GM23338 (cell line): ENCODE measurements at regions not wholly inside any gene's neighbourhood (a gene's known extent, or its start where the extent isn't known, plus 50 kb on each side); places are given as distances from the start of the nearest gene placed in this dataset.

Experiments
- ATAC-seq: fragments of 200-7000 bp; cut with Tn5 transposase; 3 replicates; pipeline ENCODE4 v1.9.1; 2020
- DNase-seq: peaks from one replicate; pipeline ENCODE4 v3.0.0-alpha.2; 2015; ENCODE audit warnings: low spot score
- H2AFZ ChIP-seq: fragments of 200-600 bp; sonication (generic); 2 replicates; pipeline ENCODE4 v1.8.0; 2016; ENCODE audit warnings: antibody characterized with exemption, mild to moderate bottlenecking, moderate library complexity
- H3F3A ChIP-seq: fragments of 200-600 bp; sonication (generic); replicated peaks from 2 replicates; pipeline ENCODE4 v1.8.0; 2017; ENCODE audit warnings: antibody characterized with exemption, mixed run types, low read depth
- H3K27ac ChIP-seq: fragments of 200-600 bp; sonication (generic); 2 replicates; pipeline ENCODE4 v1.6.1; 2016; ENCODE audit warnings: low read depth
- H3K27me3 ChIP-seq: fragments of 200-600 bp; sonication (generic); 2 replicates; pipeline ENCODE4 v1.8.0; 2016; ENCODE audit warnings: mild to moderate bottlenecking, mixed run types, moderate library complexity; ENCODE audit not compliant: insufficient read depth
- H3K36me3 ChIP-seq: fragments of 200-600 bp; sonication (generic); 2 replicates; pipeline ENCODE4 v1.8.0; 2016; ENCODE audit warnings: mild to moderate bottlenecking; ENCODE audit not compliant: insufficient read depth
- H3K4me1 ChIP-seq: fragments of 200-600 bp; sonication (generic); 2 replicates; pipeline ENCODE4 v1.8.0; 2016; ENCODE audit warnings: mild to moderate bottlenecking, moderate library complexity; ENCODE audit not compliant: insufficient read depth
- H3K4me2 ChIP-seq: fragments of 200-600 bp; sonication (generic); 2 replicates; pipeline ENCODE4 v1.7.1; 2017; ENCODE audit warnings: mixed run types
- H3K4me3 ChIP-seq: fragments of 200-600 bp; sonication (generic); 2 replicates; pipeline ENCODE4 v1.6.1; 2016; ENCODE audit warnings: mixed run types
- H3K79me2 ChIP-seq: fragments of 200-600 bp; sonication (generic); replicated peaks from 2 replicates; pipeline ENCODE4 v1.8.0; 2017; ENCODE audit warnings: mild to moderate bottlenecking; ENCODE audit not compliant: insufficient read depth
- H3K9me2 ChIP-seq: fragments of 200-600 bp; sonication (generic); 2 replicates; pipeline ENCODE4 v1.8.0; 2017; ENCODE audit not compliant: insufficient read depth
- H4K20me1 ChIP-seq: fragments of 200-600 bp; sonication (generic); replicated peaks from 2 replicates; pipeline ENCODE4 v1.8.0; 2017; ENCODE audit warnings: mild to moderate bottlenecking; ENCODE audit not compliant: insufficient read depth
- H3K27ac Mint-ChIP-seq: 2 replicates; pipeline ENCODE4 v1.8.0; 2020; ENCODE audit warnings: inconsistent platforms, mild to moderate bottlenecking, moderate library complexity, mixed read lengths
- H3K27me3 Mint-ChIP-seq: 3 replicates; pipeline ENCODE4 v1.8.0; 2022; ENCODE audit warnings: low read depth, mild to moderate bottlenecking, moderate library complexity, mixed read lengths, inconsistent platforms; ENCODE audit not compliant: insufficient read depth, poor library complexity
- H3K36me3 Mint-ChIP-seq: 3 replicates; pipeline ENCODE4 v1.8.0; 2021; ENCODE audit warnings: low read depth, mild to moderate bottlenecking, inconsistent platforms, moderate library complexity, mixed read lengths
- H3K4me1 Mint-ChIP-seq: 3 replicates; pipeline ENCODE4 v1.8.0; 2020; ENCODE audit warnings: mild to moderate bottlenecking, inconsistent platforms, mixed read lengths
- H3K4me3 Mint-ChIP-seq: 3 replicates; pipeline ENCODE4 v1.8.0; 2021; ENCODE audit warnings: moderate library complexity, mild to moderate bottlenecking, inconsistent platforms, mixed read lengths
- H3K9me3 Mint-ChIP-seq: 3 replicates; pipeline ENCODE4 v1.8.0; 2020; ENCODE audit warnings: moderate library complexity, mild to moderate bottlenecking, inconsistent platforms, mixed read lengths
- CREB1 ChIP-seq: fragments of 250-450 bp; sonication (Bioruptor Pico); IDR thresholded peaks from 2 replicates; pipeline ENCODE4 v1.5.0; 2020; ENCODE audit warnings: low read depth, mild to moderate bottlenecking, moderate library complexity
- EZH2 ChIP-seq: fragments of 200-600 bp; sonication (generic); IDR thresholded peaks from one replicate; pipeline ENCODE4 v1.8.0; 2017; ENCODE audit warnings: antibody characterized with exemption, mild to moderate bottlenecking, low read depth; ENCODE audit not compliant: unreplicated experiment
- JUNB ChIP-seq: IDR thresholded peaks from one replicate; pipeline ENCODE4 v1.6.1; 2016; ENCODE audit warnings: antibody characterized with exemption; ENCODE audit not compliant: unreplicated experiment
- NANOG ChIP-seq: IDR thresholded peaks from 2 replicates; pipeline ENCODE4 v1.6.1; 2016; ENCODE audit warnings: antibody characterized with exemption, borderline replicate concordance
- POLR2AphosphoS5 ChIP-seq: IDR thresholded peaks from 2 replicates; pipeline ENCODE4 v1.6.1; 2016; ENCODE audit warnings: antibody characterized with exemption, low read depth
- STAT1 ChIP-seq: IDR thresholded peaks from one replicate; pipeline ENCODE4 v1.6.1; 2016; ENCODE audit warnings: antibody characterized with exemption; ENCODE audit not compliant: unreplicated experiment
- ZNF114 ChIP-seq: fragments of 250-450 bp; sonication (Bioruptor Pico); IDR thresholded peaks from 2 replicates; pipeline ENCODE4 v1.5.0; 2020; ENCODE audit warnings: mild to moderate bottlenecking, moderate library complexity
- ZNF331 ChIP-seq: fragments of 250-450 bp; sonication (Bioruptor Pico); IDR thresholded peaks from 2 replicates; pipeline ENCODE4 v1.5.0; 2020; ENCODE audit warnings: low read depth, mild to moderate bottlenecking, moderate library complexity
- TF ChIP-seq, protein P1 (sequence below): IDR thresholded peaks from one replicate; pipeline ENCODE4 v1.6.1; 2018; ENCODE audit warnings: antibody characterized with exemption; ENCODE audit not compliant: unreplicated experiment
- TF ChIP-seq, protein P2 (sequence below): IDR thresholded peaks from 2 replicates; pipeline ENCODE4 v1.6.1; 2016; ENCODE audit warnings: antibody characterized with exemption
- TF ChIP-seq, protein P3 (sequence below): fragments of 250-450 bp; sonication (Bioruptor Pico); IDR thresholded peaks from 2 replicates; pipeline ENCODE4 v1.5.0; 2020; ENCODE audit warnings: mild to moderate bottlenecking, moderate library complexity

DNA sequence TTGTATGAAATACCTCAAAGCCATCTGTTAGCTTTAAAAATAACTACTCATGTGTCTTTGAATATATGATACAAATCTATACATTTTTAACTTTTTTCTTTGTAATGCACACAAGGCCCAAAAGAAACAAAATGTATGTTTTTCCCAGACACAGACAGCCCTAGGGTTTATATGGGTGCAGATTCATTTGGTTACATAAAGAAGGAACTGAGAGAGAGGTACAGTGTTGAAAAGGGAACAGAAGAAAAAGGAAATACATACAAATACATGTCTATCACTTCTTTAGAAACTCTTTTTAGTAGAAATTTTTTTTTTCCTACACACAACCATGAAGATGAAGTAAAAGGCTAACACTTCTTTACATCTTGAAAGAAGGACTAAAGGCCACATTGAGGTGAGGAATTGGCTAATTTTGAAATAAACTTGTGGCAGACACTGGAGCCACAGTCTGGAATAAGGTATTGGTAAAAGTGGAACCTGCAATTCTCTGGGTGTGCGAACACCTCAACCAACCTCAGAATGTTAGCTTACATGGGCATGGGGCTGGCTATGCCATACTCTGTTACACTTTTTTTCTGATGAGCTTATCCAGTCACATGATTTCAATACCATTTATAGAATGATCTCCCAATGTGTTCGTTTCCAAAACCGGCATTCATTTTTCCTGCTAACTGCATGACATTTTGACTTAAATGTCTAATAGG is 67.9 kb downstream of the FAM47C start:
- no peaks in the 10 kb centered on the region for H3K36me3 ChIP-seq
- H3K4me1 ChIP-seq = no peaks in the 10 kb centered on the region
- H3K4me2 ChIP-seq = no peak overlapping the region
- no peaks in the 10 kb centered on the region for H3F3A ChIP-seq
- H4K20me1 ChIP-seq = no peaks in the 10 kb centered on the region
- TF ChIP-seq, protein P1, sequence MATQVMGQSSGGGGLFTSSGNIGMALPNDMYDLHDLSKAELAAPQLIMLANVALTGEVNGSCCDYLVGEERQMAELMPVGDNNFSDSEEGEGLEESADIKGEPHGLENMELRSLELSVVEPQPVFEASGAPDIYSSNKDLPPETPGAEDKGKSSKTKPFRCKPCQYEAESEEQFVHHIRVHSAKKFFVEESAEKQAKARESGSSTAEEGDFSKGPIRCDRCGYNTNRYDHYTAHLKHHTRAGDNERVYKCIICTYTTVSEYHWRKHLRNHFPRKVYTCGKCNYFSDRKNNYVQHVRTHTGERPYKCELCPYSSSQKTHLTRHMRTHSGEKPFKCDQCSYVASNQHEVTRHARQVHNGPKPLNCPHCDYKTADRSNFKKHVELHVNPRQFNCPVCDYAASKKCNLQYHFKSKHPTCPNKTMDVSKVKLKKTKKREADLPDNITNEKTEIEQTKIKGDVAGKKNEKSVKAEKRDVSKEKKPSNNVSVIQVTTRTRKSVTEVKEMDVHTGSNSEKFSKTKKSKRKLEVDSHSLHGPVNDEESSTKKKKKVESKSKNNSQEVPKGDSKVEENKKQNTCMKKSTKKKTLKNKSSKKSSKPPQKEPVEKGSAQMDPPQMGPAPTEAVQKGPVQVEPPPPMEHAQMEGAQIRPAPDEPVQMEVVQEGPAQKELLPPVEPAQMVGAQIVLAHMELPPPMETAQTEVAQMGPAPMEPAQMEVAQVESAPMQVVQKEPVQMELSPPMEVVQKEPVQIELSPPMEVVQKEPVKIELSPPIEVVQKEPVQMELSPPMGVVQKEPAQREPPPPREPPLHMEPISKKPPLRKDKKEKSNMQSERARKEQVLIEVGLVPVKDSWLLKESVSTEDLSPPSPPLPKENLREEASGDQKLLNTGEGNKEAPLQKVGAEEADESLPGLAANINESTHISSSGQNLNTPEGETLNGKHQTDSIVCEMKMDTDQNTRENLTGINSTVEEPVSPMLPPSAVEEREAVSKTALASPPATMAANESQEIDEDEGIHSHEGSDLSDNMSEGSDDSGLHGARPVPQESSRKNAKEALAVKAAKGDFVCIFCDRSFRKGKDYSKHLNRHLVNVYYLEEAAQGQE = no peak
- TF ChIP-seq ZNF331 (CRISPR knock-in tag) = no peak
- TF ChIP-seq, protein P2, sequence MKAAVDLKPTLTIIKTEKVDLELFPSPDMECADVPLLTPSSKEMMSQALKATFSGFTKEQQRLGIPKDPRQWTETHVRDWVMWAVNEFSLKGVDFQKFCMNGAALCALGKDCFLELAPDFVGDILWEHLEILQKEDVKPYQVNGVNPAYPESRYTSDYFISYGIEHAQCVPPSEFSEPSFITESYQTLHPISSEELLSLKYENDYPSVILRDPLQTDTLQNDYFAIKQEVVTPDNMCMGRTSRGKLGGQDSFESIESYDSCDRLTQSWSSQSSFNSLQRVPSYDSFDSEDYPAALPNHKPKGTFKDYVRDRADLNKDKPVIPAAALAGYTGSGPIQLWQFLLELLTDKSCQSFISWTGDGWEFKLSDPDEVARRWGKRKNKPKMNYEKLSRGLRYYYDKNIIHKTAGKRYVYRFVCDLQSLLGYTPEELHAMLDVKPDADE = no peak
- no peak for TF ChIP-seq ZNF114 (CRISPR knock-in tag)
- no peak for TF ChIP-seq JUNB
- no peak for TF ChIP-seq POLR2AphosphoS5
- TF ChIP-seq, protein P3, sequence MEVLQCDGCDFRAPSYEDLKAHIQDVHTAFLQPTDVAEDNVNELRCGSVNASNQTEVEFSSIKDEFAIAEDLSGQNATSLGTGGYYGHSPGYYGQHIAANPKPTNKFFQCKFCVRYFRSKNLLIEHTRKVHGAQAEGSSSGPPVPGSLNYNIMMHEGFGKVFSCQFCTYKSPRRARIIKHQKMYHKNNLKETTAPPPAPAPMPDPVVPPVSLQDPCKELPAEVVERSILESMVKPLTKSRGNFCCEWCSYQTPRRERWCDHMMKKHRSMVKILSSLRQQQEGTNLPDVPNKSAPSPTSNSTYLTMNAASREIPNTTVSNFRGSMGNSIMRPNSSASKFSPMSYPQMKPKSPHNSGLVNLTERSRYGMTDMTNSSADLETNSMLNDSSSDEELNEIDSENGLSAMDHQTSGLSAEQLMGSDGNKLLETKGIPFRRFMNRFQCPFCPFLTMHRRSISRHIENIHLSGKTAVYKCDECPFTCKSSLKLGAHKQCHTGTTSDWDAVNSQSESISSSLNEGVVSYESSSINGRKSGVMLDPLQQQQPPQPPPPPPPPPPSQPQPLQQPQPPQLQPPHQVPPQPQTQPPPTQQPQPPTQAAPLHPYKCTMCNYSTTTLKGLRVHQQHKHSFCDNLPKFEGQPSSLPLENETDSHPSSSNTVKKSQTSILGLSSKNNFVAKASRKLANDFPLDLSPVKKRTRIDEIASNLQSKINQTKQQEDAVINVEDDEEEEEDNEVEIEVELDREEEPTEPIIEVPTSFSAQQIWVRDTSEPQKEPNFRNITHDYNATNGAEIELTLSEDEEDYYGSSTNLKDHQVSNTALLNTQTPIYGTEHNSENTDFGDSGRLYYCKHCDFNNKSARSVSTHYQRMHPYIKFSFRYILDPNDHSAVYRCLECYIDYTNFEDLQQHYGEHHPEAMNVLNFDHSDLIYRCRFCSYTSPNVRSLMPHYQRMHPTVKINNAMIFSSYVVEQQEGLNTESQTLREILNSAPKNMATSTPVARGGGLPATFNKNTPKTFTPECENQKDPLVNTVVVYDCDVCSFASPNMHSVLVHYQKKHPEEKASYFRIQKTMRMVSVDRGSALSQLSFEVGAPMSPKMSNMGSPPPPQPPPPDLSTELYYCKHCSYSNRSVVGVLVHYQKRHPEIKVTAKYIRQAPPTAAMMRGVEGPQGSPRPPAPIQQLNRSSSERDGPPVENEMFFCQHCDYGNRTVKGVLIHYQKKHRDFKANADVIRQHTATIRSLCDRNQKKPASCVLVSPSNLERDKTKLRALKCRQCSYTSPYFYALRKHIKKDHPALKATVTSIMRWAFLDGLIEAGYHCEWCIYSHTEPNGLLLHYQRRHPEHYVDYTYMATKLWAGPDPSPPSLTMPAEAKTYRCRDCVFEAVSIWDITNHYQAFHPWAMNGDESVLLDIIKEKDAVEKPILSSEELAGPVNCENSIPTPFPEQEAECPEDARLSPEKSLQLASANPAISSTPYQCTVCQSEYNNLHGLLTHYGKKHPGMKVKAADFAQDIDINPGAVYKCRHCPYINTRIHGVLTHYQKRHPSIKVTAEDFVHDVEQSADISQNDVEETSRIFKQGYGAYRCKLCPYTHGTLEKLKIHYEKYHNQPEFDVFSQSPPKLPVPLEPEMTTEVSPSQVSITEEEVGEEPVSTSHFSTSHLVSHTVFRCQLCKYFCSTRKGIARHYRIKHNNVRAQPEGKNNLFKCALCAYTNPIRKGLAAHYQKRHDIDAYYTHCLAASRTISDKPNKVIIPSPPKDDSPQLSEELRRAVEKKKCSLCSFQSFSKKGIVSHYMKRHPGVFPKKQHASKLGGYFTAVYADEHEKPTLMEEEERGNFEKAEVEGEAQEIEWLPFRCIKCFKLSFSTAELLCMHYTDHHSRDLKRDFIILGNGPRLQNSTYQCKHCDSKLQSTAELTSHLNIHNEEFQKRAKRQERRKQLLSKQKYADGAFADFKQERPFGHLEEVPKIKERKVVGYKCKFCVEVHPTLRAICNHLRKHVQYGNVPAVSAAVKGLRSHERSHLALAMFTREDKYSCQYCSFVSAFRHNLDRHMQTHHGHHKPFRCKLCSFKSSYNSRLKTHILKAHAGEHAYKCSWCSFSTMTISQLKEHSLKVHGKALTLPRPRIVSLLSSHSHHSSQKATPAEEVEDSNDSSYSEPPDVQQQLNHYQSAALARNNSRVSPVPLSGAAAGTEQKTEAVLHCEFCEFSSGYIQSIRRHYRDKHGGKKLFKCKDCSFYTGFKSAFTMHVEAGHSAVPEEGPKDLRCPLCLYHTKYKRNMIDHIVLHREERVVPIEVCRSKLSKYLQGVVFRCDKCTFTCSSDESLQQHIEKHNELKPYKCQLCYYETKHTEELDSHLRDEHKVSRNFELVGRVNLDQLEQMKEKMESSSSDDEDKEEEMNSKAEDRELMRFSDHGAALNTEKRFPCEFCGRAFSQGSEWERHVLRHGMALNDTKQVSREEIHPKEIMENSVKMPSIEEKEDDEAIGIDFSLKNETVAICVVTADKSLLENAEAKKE (CRISPR knock-in tag) = no peak
- no peak for TF ChIP-seq NANOG
- no peak for TF ChIP-seq EZH2
- no peak for TF ChIP-seq CREB1 (CRISPR knock-in tag)
- TF ChIP-seq STAT1 = no peak
- H3K27ac Mint-ChIP-seq = no peak overlapping the region
- H3K79me2 ChIP-seq = no peaks in the 10 kb centered on the region
- no peak overlapping the region for H3K4me3 ChIP-seq
- no peak overlapping the region for H2AFZ ChIP-seq
- no peak for DNase-seq
- H3K27me3 Mint-ChIP-seq = no peaks in the 10 kb centered on the region
- no peaks in the 10 kb centered on the region for H3K9me3 Mint-ChIP-seq
- no peaks in the 10 kb centered on the region for H3K27me3 ChIP-seq
- H3K36me3 Mint-ChIP-seq = no peaks in the 10 kb centered on the region
- H3K4me3 Mint-ChIP-seq = no peak overlapping the region
- no peaks in the 10 kb centered on the region for H3K4me1 Mint-ChIP-seq
- ATAC-seq = no peak
- no peaks in the 10 kb centered on the region for H3K9me2 ChIP-seq
- no peak overlapping the region for H3K27ac ChIP-seq
